HepG2 (cell line): ENCODE measurements at regions not wholly inside any gene's neighbourhood (a gene's known extent, or its start where the extent isn't known, plus 50 kb on each side); places are given as distances from the start of the nearest gene placed in this dataset.

ENCODE experiments used
- ATAC-seq: fragments of 200-7000 bp; cut with Tn5 transposase; 3 replicates; pipeline ENCODE4 v1.9.1; 2020; ENCODE audit warnings: mild to moderate bottlenecking, moderate library complexity
- BruUV-seq: library from RNA; stranded (reverse); fragments of 400-500 nt; replicated peaks from 2 replicates; lab custom pipeline; 2021; lab: Mats Ljungman, UMichigan
- CTCF ChIA-PET: fragments of 300-600 bp; formaldehyde crosslinking; extraction: SDS; loops from one replicate; lab custom pipeline; 2021; ENCODE audit warnings: low total read pairs, inconsistent platforms, low intra/inter-chr PET ratio; lab: Yijun Ruan, JAX
- POLR2A ChIA-PET: fragments of 350-600 bp; sonication (Branson Sonifier 250); formaldehyde crosslinking; loops from one replicate; lab custom pipeline; 2020; ENCODE audit warnings: antibody characterized with exemption, inconsistent platforms; lab: Yijun Ruan, JAX
- DNase-seq: peaks from one replicate; pipeline ENCODE4 v3.0.0-alpha.2; 2015; ENCODE audit warnings: low spot score
- FAIRE-seq: peaks from 3 replicates; lab custom pipeline; 2011; peaks lifted over from hg19 to GRCh38; lab: Jason Lieb, UNC
- H2AFZ ChIP-seq: one replicate; pipeline ENCODE4 v1.6.1; 2011; ENCODE audit warnings: low read length, inconsistent platforms
- H3K27ac ChIP-seq: fragments of 300-600 bp; 3 replicates; pipeline ENCODE4 v1.8.0; 2011; ENCODE audit warnings: mixed run types, mild to moderate bottlenecking, mixed read lengths, low read length, inconsistent platforms; ENCODE audit not compliant: insufficient read depth; ENCODE audit errors: extremely low read length
- H3K27me3 ChIP-seq, 2 experiments: fragments of 200-600 bp in 1 of 2; 2 replicates in 1 of 2; 3 replicates in 1 of 2; pipeline versions ENCODE4 v1.6.0 to v1.8.0; 2011; ENCODE audit warnings: low read length in 2 of 2, mild to moderate bottlenecking in 2 of 2, moderate library complexity in 2 of 2, inconsistent platforms in 1 of 2; ENCODE audit not compliant: insufficient read depth in 2 of 2, control insufficient read depth in 1 of 2
- H3K36me3 ChIP-seq, 2 experiments: fragments of 200-600 bp in 1 of 2; replicated peaks in 1 of 2; 2 replicates in 1 of 2; 3 replicates in 1 of 2; pipeline versions ENCODE4 v1.5.1 to v1.8.0; 2011; ENCODE audit warnings: low read length in 2 of 2, inconsistent platforms in 1 of 2; ENCODE audit not compliant: insufficient read depth in 2 of 2, control insufficient read depth in 1 of 2
- H3K4me1 ChIP-seq: 2 replicates; pipeline ENCODE4 v1.5.1; 2012; ENCODE audit warnings: low read length, inconsistent platforms; ENCODE audit not compliant: insufficient read depth
- H3K4me2 ChIP-seq: 2 replicates; pipeline ENCODE4 v1.6.0; 2011; ENCODE audit warnings: low read depth, low read length, inconsistent platforms
- H3K4me3 ChIP-seq, 3 experiments: fragments of 200-600 bp in 1 of 3; sonication (generic), shearing (Covaris generic) in 1 of 3; replicated peaks in 1 of 3; 2 replicates each; pipeline ENCODE4 v1.5.1; 2011 to 2016; ENCODE audit warnings: low read length in 3 of 3, inconsistent platforms in 2 of 3, low read depth in 2 of 3, mild to moderate bottlenecking in 2 of 3, control low read depth in 1 of 3, mixed read lengths in 1 of 3; ENCODE audit not compliant: insufficient read depth in 1 of 3
- H3K79me2 ChIP-seq: one replicate; pipeline ENCODE4 v1.6.1; 2011; ENCODE audit warnings: low read length, inconsistent platforms; ENCODE audit not compliant: insufficient read depth
- H3K9ac ChIP-seq: 2 replicates; pipeline ENCODE4 v1.6.0; 2011; ENCODE audit warnings: mild to moderate bottlenecking, low read depth, low read length, inconsistent platforms; ENCODE audit not compliant: insufficient read depth
- H3K9me3 ChIP-seq: 2 replicates; pipeline ENCODE4 v1.5.1; 2012; ENCODE audit warnings: mild to moderate bottlenecking, low read length
- H4K20me1 ChIP-seq: 2 replicates; pipeline ENCODE4 v1.6.0; 2011; ENCODE audit warnings: inconsistent platforms, mild to moderate bottlenecking, low read length, moderate library complexity; ENCODE audit not compliant: insufficient read depth
- DBP ChIP-seq: sonication (generic); formaldehyde crosslinking; IDR thresholded peaks from 2 replicates; pipeline ENCODE4 v1.4.0; 2020; ENCODE audit warnings: missing genetic modification reagents; ENCODE audit errors: not compliant biosample characterization
- DDIT3 ChIP-seq: sonication (generic); formaldehyde crosslinking; IDR thresholded peaks from 2 replicates; pipeline ENCODE4 v1.4.0; 2020; ENCODE audit warnings: mild to moderate bottlenecking, missing genetic modification reagents
- DMTF1 ChIP-seq: sonication (generic); formaldehyde crosslinking; IDR thresholded peaks from 2 replicates; pipeline ENCODE4 v1.4.0; 2020; ENCODE audit warnings: mild to moderate bottlenecking, missing genetic modification reagents
- DPF2 ChIP-seq: sonication (generic); formaldehyde crosslinking; IDR thresholded peaks from 2 replicates; pipeline ENCODE4 v1.4.0; 2020; ENCODE audit warnings: mild to moderate bottlenecking, low read depth, missing genetic modification reagents, borderline replicate concordance
- KAT8 ChIP-seq: IDR thresholded peaks from 2 replicates; pipeline ENCODE4 v1.6.1; 2016; ENCODE audit warnings: missing genetic modification reagents, missing compliant biosample characterization
- MLX ChIP-seq: IDR thresholded peaks from 2 replicates; pipeline ENCODE4 v1.6.1; 2016
- NR2F6 ChIP-seq, 2 experiments: IDR thresholded peaks; 2 replicates each; pipeline ENCODE4 v1.6.1; 2016; ENCODE audit warnings: antibody characterized with exemption in 1 of 2, mild to moderate bottlenecking in 1 of 2
- ZNF563 ChIP-seq: sonication (generic); formaldehyde crosslinking; IDR thresholded peaks from 2 replicates; pipeline ENCODE4 v1.8.0; 2022; ENCODE audit warnings: mild to moderate bottlenecking, moderate library complexity, missing genetic modification reagents
- ZNF891 ChIP-seq: sonication (generic); formaldehyde crosslinking; IDR thresholded peaks from 2 replicates; pipeline ENCODE4 v1.5.0; 2020; ENCODE audit warnings: mild to moderate bottlenecking, missing genetic modification reagents
- WGBS: methylation state at CpG from one replicate; pipeline ENCODE4 v1.1.6; 2017; ENCODE audit warnings: low lambda C conversion rate; 5-methylcytosine and 5-hydroxymethylcytosine counted together
- in situ Hi-C: cut with HindIII; loops from 2 replicates; pipeline ENCODE4 v1.10.0; 2017; ENCODE audit warnings: low pct_unique_long_range_greater_than_20kb; ENCODE audit not compliant: extremely low pct_ligation_motif_present
- intact Hi-C: fragments of 100-400 bp; cut with micrococcal nuclease; formaldehyde crosslinking; loops from one replicate; pipeline ENCODE4 v1.10.0; 2022; ENCODE audit not compliant: unreplicated experiment

- no peaks in the 10 kb centered on the region for H3K27me3 ChIP-seq
- no peak overlapping the region for H3K27ac ChIP-seq
- in situ Hi-C loops (no loop called here), intact Hi-C loops (no loop called here)
- no peaks in the 10 kb centered on the region for H3K36me3 ChIP-seq
- H3K4me1 ChIP-seq, result no peaks in the 10 kb centered on the region
- no TSS peak for BruUV-seq
- no peaks in the 10 kb centered on the region for H3K79me2 ChIP-seq
- no peak overlapping the region for H3K4me2 ChIP-seq
- ATAC-seq, result no peak
- H3K9ac ChIP-seq, result no peak overlapping the region
- TF ChIP-seq DBP (no peak), ZNF891 (CRISPR knock-in tag) (no peak), NR2F6 (IDR thresholded peaks at IDR 0.05) (no peak), NR2F6 (CRISPR knock-in tag; IDR thresholded peaks at IDR 0.05) (no peak), DDIT3 (CRISPR knock-in tag) (no peak), DMTF1 (CRISPR knock-in tag) (no peak), MLX (no peak), DPF2 (CRISPR knock-in tag) (no peak), ZNF563 (CRISPR knock-in tag) (no peak), KAT8 (no peak)
- CTCF ChIA-PET, result no interaction called here
- POLR2A ChIA-PET, result no interaction called here
- no peaks in the 10 kb centered on the region for H4K20me1 ChIP-seq
- FAIRE-seq, result no peak
- WGBS, result 6% methylated on average over 3 of the region's 3 CpGs
- no peak for DNase-seq
- H3K4me3 ChIP-seq, result no peak overlapping the region
- no peak overlapping the region for H2AFZ ChIP-seq
- no peaks in the 10 kb centered on the region for H3K9me3 ChIP-seq
Measured at GRCh38 chr5:6937677-6938076, 224.4 kb downstream of the TENT4A start.
